Pancreas (tissue), 10 donors: ENCODE measurements at regions not wholly inside any gene's neighbourhood (a gene's known extent, or its start where the extent isn't known, plus 50 kb on each side); places are given as distances from the start of the nearest gene placed in this dataset.

ENCODE experiments used
- ATAC-seq, 4 donors: fragments of 200-7000 bp; cut with Tn5 transposase; one replicate each; pipeline versions ENCODE4 v1.8.0 to v1.9.1; 2020; ENCODE audit warnings: mild to moderate bottlenecking in 4 of 4, moderate library complexity in 4 of 4
- DNase-seq, 6 donors: peaks; one replicate each; pipeline ENCODE4 v3.0.0-alpha.2; 2020
- FAIRE-seq: peaks from 2 replicates; lab custom pipeline; 2012; peaks lifted over from hg19 to GRCh38; lab: Jason Lieb, UNC
- H3K27ac ChIP-seq, 4 donors: fragments of 200-600 bp; sonication (generic); 1 replicate in 3 of 4; 2 replicates in 1 of 4; pipeline versions ENCODE4 v1.5.0 to v1.8.0; 2020
- H3K27me3 ChIP-seq, 4 donors: fragments of 200-600 bp; one replicate each; pipeline ENCODE4 v1.8.0; 2021
- H3K36me3 ChIP-seq, 3 donors: fragments of 200-600 bp; sonication (generic) in 1 of 3; one replicate each; pipeline versions ENCODE4 v1.5.0 to v1.8.0; 2020 to 2021
- H3K4me1 ChIP-seq, 3 donors: fragments of 200-600 bp; one replicate each; pipeline ENCODE4 v1.8.0; 2021
- H3K4me3 ChIP-seq, 4 donors: fragments of 200-600 bp; sonication (generic) in 2 of 4; one replicate each; pipeline versions ENCODE4 v1.5.0 to v1.8.0; 2020 to 2021
- H3K9me3 ChIP-seq, 4 donors: fragments of 200-600 bp; one replicate each; pipeline ENCODE4 v1.8.0; 2021
- WGBS, 2 donors: extraction: QIAGEN DNeasy Blood & Tissue Kit; methylation state at CpG; one replicate each; pipeline ENCODE4 v1.1.7; 2013; 5-methylcytosine and 5-hydroxymethylcytosine counted together
- intact Hi-C, 3 donors: fragments of 100-400 bp; cut with DNase I; formaldehyde crosslinking; loops; one replicate each; pipeline versions ENCODE4 v1.11.1 to v1.14.2; 2022
- TF ChIP-seq, protein P1 (sequence below), 4 donors: fragments of 200-600 bp; sonication (generic) in 3 of 4; IDR thresholded peaks; one replicate each; pipeline versions ENCODE4 v1.5.0 to v1.8.0; 2021; ENCODE audit warnings: antibody characterized with exemption in 4 of 4
- donor health status: healthy with polysubstance abuse.
- donor health status: DM: no; HTN: no; CAD: no; lungs with moderate emphysema.
- donor health status: DM: no; HTN: no; CAD: no.
- donor health status: control.
- donor health status: control.
- donor health status: Bipolar disorder and iron deficiency.
- donor health status: DM: yes; HTN: yes; CAD: no.
- donor health status: DM: no; HTN: no; CAD: no.
- donor health status: DM: no; HTN: no; CAD: no.
- donor health status: DM: yes; HTN: yes; CAD: no.

DNA sequence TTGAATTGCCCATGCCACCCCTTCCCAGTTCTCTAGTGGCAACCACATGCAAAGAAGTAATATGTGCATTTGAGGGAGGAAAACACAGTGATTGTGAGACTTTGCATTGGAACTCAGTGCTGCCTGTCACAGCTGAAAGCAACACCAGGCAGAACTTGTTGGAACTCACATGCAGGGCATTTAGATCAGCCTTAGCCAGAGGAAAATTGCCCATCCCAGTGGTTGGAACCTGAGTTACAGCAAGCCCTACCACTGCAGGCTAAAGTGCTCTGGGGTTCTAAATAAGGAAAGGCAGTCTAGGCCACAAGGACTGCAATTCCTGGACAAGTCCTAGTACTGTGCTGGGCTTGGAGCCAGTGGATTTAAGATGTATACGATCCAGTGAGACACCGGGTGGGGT lies 245.3 kb upstream of the UFL1 start:
- 73 to 83% methylated on average over 2 of the region's 2 CpGs for WGBS, 2 donors
- no peak overlapping the region for H3K27ac ChIP-seq
- no peaks in the 10 kb centered on the region for H3K36me3 ChIP-seq
- no peaks in the 10 kb centered on the region for H3K27me3 ChIP-seq
- DNase-seq: no peak
- no peak overlapping the region for H3K4me3 ChIP-seq
- FAIRE-seq: no peak
- TF ChIP-seq, protein P1, sequence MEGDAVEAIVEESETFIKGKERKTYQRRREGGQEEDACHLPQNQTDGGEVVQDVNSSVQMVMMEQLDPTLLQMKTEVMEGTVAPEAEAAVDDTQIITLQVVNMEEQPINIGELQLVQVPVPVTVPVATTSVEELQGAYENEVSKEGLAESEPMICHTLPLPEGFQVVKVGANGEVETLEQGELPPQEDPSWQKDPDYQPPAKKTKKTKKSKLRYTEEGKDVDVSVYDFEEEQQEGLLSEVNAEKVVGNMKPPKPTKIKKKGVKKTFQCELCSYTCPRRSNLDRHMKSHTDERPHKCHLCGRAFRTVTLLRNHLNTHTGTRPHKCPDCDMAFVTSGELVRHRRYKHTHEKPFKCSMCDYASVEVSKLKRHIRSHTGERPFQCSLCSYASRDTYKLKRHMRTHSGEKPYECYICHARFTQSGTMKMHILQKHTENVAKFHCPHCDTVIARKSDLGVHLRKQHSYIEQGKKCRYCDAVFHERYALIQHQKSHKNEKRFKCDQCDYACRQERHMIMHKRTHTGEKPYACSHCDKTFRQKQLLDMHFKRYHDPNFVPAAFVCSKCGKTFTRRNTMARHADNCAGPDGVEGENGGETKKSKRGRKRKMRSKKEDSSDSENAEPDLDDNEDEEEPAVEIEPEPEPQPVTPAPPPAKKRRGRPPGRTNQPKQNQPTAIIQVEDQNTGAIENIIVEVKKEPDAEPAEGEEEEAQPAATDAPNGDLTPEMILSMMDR (IDR thresholded peaks at IDR 0.05): no peak
- no peaks in the 10 kb centered on the region for H3K9me3 ChIP-seq
- ATAC-seq: no peak
- H3K4me1 ChIP-seq: no peaks in the 10 kb centered on the region
- intact Hi-C loops: no loop called here

DNA sequence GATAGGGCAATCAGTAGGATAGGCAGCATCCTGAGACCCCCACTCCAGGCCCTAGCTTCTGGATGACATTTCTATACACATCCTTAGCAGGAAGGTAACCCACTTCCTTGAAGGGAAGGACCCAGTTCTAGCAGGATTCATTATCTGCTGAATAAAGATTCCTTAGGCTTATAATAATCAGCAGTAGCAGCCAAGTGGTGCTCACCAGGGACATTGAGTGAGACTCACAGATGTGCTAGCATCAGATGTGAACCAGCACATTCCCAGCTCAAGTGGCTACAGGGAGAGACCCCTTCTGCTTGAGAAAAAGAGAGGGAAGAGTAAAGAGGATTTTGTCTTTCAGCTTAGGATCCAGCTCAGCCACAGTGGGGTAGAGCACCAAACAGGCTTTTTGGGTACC lies 244.8 kb upstream of the UFL1 start:
- DNase-seq: no peak
- Histone ChIP-seq H3K4me1 (no peaks in the 10 kb centered on the region), H3K36me3 (no peaks in the 10 kb centered on the region), H3K9me3 (no peaks in the 10 kb centered on the region), H3K4me3 (no peak overlapping the region), H3K27ac (no peak overlapping the region), H3K27me3 (no peaks in the 10 kb centered on the region)
- no peak for ATAC-seq
- TF ChIP-seq, protein P1 (IDR thresholded peaks at IDR 0.05): no peak
- FAIRE-seq: no peak
- intact Hi-C loops: no loop called here

DNA sequence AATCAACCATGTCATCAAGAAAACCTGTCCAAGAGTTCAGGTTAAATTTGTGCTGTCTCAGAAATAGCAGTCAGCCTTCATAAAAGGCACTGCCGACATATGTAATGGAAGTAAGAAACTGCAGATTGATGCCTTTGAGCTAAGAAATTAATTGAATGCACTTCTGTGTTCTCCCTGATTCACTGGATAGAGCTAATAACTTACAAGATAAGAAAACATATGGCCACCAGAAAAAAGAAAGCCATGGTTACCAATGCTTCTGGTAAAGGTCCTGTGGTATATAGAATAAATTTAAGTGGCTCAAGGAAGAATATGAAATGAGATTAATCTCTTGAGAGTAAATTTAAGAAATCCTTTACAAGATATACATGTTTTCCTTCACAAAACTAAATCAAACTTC lies 242.5 kb upstream of the UFL1 start:
- intact Hi-C loops: no loop called here
- TF ChIP-seq, protein P1 (IDR thresholded peaks at IDR 0.05): no peak
- Histone ChIP-seq H3K4me3 (no peak overlapping the region), H3K27ac (no peak overlapping the region), H3K9me3 (no peaks in the 10 kb centered on the region), H3K36me3 (no peaks in the 10 kb centered on the region), H3K27me3 (no peaks in the 10 kb centered on the region), H3K4me1 (no peaks in the 10 kb centered on the region)
- FAIRE-seq: no peak
- ATAC-seq: no peak
- 70 to 78% methylated on average over 1 of the region's 1 CpG for WGBS, 2 donors
- no peak for DNase-seq

DNA sequence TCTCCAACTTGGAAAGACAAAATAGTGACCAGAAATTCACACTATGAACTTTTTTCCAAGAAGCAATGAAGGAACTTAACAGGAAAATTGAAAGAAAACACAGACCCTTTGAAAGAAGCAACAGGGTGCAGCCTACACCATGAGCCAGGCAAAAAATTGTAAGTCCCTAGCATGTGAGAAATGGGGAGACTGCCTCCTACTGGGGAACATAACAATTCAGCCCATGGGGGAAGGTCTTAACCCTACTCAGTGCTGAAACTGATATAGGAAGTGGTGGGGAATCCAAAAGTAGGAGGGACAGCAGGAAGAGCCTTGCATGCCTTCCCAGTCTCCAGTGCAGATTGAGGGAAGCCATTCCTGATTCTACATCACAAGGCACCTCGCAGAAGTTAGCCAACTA lies 235.1 kb upstream of the UFL1 start:
- FAIRE-seq: no peak

DNA sequence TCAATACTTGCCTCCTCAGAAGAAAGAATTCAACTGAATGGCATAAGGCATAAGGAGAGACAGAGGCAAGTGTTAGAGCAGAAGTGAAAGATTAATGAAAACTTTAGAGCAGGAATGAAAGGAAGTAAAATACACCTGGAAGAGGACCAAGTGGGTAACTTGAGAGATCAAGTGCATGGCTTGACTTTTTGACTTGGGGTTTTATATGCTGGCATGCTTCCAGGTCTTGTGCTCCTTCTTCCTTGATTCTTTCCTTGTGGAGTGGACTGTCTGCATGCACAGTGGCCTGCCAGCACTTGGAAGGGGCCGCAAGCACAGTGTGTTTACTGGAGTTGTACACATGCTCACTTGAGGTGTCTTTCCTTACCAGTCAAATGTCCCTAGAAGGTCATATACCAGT lies 222.1 kb upstream of the UFL1 start:
- Histone ChIP-seq H3K27ac (no peak overlapping the region), H3K4me1 (peaks cover 0 to 3% (median 0%) of the 10 kb centered on the region in 3 donors), H3K4me3 (no peak overlapping the region), H3K9me3 (no peaks in the 10 kb centered on the region), H3K36me3 (no peaks in the 10 kb centered on the region), H3K27me3 (no peaks in the 10 kb centered on the region)
- ATAC-seq (no peak), FAIRE-seq (no peak), DNase-seq (no peak)
- intact Hi-C loops: no loop called here
- 91 to 92% methylated on average over 1 of the region's 1 CpG for WGBS, 2 donors
- TF ChIP-seq, protein P1 (IDR thresholded peaks at IDR 0.05): no peak

More for the DNA sequence above, 235.1 kb upstream of the UFL1 start:
- no peak overlapping the region for H3K4me3 ChIP-seq
- TF ChIP-seq, protein P1 (IDR thresholded peaks at IDR 0.05): no peak
- DNase-seq (no peak), ATAC-seq (no peak)
- WGBS, 2 donors: 76 to 84% methylated on average over 1 of the region's 1 CpG
- H3K9me3 ChIP-seq: no peaks in the 10 kb centered on the region
- H3K4me1 ChIP-seq: no peaks in the 10 kb centered on the region
- intact Hi-C loops: no loop called here
- no peaks in the 10 kb centered on the region for H3K36me3 ChIP-seq
- no peaks in the 10 kb centered on the region for H3K27me3 ChIP-seq
- H3K27ac ChIP-seq: no peak overlapping the region
